GM12875 (cell line): ENCODE measurements at regions not wholly inside any gene's neighbourhood (a gene's known extent, or its start where the extent isn't known, plus 50 kb on each side); places are given as distances from the start of the nearest gene placed in this dataset.

Experiments used
- H3K4me3 ChIP-seq: one replicate; pipeline ENCODE4 v1.5.1; 2011; ENCODE audit warnings: low read depth, low read length, control low read depth
- TF ChIP-seq, protein P1 (sequence below): IDR thresholded peaks from 2 replicates; pipeline ENCODE4 v1.5.1; 2011; ENCODE audit warnings: low read depth, mild to moderate bottlenecking, control low read depth, inconsistent platforms, low read length, moderate library complexity, borderline replicate concordance; ENCODE audit not compliant: insufficient read depth

DNA sequence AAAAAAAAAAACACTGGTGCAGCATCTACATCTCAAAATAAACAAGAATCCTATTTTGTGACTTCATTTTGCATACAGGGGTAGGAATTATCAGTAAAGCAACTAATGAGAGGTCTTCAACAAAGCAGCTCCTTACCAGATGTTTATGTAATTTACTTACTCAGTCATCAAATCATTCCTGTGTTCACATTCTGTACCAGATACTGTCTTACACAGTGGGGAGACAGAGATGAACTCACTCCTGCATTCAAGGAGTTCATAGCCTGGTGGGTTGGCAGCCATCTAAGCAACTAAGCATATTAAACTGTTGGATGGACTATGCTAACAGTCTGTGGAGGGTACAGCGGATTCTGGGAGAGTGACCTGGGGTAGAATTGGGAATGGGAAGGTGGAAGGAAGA, 169.0 kb downstream of the OSR1 start:
- H3K4me3 ChIP-seq: no peak overlapping the region
- TF ChIP-seq, protein P1, sequence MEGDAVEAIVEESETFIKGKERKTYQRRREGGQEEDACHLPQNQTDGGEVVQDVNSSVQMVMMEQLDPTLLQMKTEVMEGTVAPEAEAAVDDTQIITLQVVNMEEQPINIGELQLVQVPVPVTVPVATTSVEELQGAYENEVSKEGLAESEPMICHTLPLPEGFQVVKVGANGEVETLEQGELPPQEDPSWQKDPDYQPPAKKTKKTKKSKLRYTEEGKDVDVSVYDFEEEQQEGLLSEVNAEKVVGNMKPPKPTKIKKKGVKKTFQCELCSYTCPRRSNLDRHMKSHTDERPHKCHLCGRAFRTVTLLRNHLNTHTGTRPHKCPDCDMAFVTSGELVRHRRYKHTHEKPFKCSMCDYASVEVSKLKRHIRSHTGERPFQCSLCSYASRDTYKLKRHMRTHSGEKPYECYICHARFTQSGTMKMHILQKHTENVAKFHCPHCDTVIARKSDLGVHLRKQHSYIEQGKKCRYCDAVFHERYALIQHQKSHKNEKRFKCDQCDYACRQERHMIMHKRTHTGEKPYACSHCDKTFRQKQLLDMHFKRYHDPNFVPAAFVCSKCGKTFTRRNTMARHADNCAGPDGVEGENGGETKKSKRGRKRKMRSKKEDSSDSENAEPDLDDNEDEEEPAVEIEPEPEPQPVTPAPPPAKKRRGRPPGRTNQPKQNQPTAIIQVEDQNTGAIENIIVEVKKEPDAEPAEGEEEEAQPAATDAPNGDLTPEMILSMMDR: no peak

DNA sequence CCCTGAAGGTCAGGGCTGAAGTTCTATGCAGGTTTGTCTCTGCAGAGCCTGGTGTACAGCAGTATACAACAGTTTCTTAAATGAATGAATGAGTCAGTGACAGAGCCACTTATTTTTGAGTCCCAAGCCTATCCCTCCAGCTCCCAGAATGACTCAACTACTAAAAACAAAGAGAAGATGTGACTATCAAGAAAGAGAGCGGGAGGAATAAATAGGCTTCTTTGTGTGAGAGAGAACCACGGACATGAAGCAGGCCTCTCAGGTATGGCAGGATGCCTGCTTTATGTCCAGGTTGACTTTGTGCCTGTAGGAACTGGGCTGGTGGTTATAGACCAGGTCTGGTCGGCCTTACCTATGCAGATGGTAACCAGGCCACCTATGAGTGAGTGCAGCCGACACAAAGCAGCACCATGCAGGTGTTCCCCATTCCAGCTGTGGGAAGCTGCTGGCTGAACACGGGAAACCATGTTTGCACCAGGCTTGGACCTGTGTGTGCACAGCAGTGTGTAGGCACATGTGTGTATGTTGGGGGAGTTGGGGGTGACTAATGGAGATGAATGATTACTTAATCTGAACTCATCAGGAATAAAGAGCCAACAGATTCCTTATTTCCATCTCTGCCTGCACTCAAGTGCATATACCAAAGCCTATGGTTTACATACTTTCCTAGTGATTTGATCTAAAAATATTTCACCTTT, 171.0 kb downstream of the OSR1 start:
- no peak overlapping the region for H3K4me3 ChIP-seq
- TF ChIP-seq, protein P1: no peak

DNA sequence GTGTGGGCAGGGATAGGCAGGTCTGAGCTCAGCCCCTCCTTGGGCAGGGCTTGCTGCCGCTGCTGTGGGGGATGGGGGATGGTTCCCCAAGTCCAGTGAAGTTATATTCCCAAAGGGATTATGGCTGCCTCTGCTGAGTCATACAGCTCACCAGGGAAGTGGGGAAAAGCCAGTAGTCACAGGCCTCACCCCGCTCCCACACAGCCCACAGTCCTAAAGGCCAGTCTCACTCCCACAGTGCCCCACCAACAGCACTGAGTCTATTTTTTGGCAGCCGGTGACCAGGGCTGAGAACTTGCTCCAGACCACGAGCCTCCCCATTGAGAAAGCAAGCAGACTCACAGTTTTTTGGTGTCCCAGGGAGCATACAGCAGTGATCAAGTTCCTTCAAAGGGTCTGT, 173.3 kb downstream of the OSR1 start:
- H3K4me3 ChIP-seq: no peak overlapping the region
- TF ChIP-seq, protein P1: no peak

DNA sequence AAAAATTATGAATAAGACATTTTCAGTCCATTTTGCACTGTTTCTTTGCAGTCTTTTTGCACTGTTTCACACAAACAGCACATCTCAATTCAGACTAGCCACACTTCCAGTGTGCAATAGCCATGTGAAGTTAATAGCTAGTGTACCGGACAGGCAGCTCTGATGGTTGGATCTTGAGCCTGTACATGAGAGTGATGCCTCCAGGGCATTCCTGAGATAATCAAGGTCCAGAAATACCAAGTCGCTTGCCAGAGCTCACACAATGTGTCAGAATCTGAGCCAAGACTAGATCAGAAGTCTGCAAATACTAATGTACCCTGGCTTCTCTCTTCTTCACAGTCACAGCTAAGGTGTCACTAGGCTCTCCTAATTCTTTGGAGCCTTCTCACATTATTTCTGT, 180.2 kb downstream of the OSR1 start:
- H3K4me3 ChIP-seq: no peak overlapping the region
- TF ChIP-seq, protein P1: no peak

DNA sequence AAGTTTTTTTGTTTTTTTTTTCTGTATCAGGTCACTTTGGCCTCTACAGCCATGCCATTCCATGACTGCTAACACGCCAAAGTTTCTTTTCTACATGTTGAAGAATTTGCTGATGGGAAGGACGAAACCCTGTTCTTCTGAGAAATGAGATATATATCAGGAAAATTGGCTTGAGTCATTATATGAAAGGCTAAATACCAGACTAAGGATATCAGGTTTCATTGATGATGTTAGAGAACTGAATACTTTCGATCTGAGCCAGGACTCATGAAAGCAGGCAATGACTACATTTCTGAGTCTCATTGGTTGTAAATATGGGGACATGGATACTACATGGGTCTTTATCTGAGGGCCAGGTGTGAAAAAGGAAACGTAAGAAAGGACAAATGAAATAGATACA, 181.4 kb downstream of the OSR1 start:
- no peak overlapping the region for H3K4me3 ChIP-seq
- TF ChIP-seq, protein P1: no peak

DNA sequence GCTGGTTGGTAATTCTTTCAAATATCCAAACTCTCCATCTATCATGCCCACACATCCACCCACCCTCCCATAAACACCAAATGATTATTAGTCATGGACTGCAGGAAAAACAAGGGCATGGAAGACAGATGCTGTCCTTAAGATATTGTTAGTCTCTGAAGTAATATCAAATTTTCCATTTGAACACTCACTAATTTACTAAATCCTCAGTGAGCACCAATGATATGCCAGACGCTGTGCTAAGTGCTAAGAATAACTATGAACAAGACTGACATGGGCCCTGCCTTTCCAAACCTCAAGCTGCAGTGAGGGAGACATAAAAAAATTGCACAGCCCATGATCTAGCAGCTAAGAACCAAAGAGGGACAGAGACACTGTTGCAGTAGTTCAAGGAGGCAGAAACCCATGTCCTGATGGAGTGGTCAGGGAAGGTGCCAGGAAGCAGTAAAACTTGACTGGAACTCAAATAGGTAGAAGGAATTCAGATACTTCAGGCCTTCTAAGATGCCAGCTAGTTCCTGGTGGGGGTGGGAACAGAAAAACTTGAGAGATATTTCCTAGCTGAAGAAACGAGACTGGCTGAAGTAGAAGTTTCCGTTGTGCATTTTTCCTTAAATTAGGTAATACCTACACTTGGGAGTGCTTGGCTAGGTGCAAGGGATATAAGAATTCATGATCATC, 182.1 kb downstream of the OSR1 start:
- TF ChIP-seq, protein P1: no peak
- H3K4me3 ChIP-seq: no peak overlapping the region

DNA sequence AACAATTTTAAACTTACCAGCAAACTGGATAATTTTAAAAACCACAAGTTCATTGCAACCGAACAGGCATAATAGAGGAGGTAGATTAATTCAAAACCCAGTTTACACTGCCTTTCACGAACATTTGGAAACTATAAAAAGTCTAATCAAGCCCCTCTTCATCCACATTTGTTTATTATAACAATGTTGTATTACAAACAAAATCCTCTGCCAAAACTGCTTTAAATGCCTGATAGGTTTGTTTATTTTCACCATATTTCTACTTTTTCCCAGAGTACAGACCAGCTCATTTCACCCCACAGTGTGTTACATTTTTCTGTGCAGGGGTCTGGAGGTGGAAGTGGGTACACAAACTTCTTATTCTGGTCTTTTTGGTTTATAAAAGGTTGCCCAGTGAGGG, 184.2 kb downstream of the OSR1 start:
- TF ChIP-seq, protein P1: no peak
- no peak overlapping the region for H3K4me3 ChIP-seq
